SK-N-SH (cell line): ENCODE measurements at regions not wholly inside any gene's neighbourhood (a gene's known extent, or its start where the extent isn't known, plus 50 kb on each side); places are given as distances from the start of the nearest gene placed in this dataset.

Experiments
- CTCF ChIP-seq: fragments of 200-600 bp; sonication (generic); IDR thresholded peaks from 2 replicates; pipeline ENCODE4 v1.6.1; 2017; ENCODE audit warnings: antibody characterized with exemption, mild to moderate bottlenecking, moderate library complexity
- EP300 ChIP-seq, 2 experiments: IDR thresholded peaks; 2 replicates each; pipeline versions ENCODE4 v1.4.0 to v1.6.1; 2012; ENCODE audit warnings: borderline replicate concordance in 1 of 2, low read depth in 1 of 2, low read length in 1 of 2
- EZH2phosphoT487 ChIP-seq: fragments of 200-600 bp; sonication (generic); IDR thresholded peaks from 2 replicates; pipeline ENCODE4 v1.6.1; 2017; ENCODE audit warnings: low read depth, mixed run types, mild to moderate bottlenecking, antibody characterized with exemption, moderate library complexity, borderline replicate concordance
- FOXM1 ChIP-seq: IDR thresholded peaks from 2 replicates; pipeline ENCODE4 v1.4.0; 2012; ENCODE audit warnings: low read depth, mild to moderate bottlenecking
- JUND ChIP-seq: IDR thresholded peaks from 2 replicates; pipeline ENCODE4 v1.4.0; 2012
- POLR2AphosphoS5 ChIP-seq: IDR thresholded peaks from 2 replicates; pipeline ENCODE4 v1.6.1; 2012; ENCODE audit warnings: low read depth, low read length
- RAD21 ChIP-seq: IDR thresholded peaks from 2 replicates; pipeline ENCODE4 v1.6.1; 2012; ENCODE audit warnings: mild to moderate bottlenecking, low read length
- YY1 ChIP-seq: IDR thresholded peaks from 2 replicates; pipeline ENCODE4 v1.4.0; 2012; ENCODE audit warnings: low read depth, mild to moderate bottlenecking
- TF ChIP-seq, protein P1 (sequence below): IDR thresholded peaks from 2 replicates; pipeline ENCODE4 v1.4.0; 2012; ENCODE audit warnings: low read depth, borderline replicate concordance

DNA sequence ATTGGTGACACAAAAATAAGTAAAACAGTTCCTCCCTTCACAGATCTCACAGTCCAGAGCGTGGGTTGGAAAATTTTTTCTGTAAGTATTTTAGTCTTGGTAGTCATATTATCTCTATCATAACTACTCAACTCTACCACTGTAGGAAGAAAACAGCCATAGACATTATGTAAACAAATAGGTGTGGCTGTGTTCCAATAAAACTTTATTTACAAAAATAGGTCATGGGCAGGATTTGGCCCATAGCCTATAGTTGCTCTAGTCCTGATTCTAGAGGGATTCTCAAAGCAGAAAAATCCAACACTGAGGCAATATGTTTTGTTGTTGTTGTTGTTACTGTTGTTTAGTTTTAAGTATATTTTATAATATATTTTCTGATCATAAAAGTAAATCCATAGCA is 206.1 kb upstream of the GADL1 start:
- TF ChIP-seq FOXM1, result no peak
- no peak for TF ChIP-seq RAD21
- no peak for TF ChIP-seq CTCF
- TF ChIP-seq, protein P1, sequence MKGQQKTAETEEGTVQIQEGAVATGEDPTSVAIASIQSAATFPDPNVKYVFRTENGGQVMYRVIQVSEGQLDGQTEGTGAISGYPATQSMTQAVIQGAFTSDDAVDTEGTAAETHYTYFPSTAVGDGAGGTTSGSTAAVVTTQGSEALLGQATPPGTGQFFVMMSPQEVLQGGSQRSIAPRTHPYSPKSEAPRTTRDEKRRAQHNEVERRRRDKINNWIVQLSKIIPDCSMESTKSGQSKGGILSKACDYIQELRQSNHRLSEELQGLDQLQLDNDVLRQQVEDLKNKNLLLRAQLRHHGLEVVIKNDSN, result no peak
- no peak for TF ChIP-seq EP300 (IDR thresholded peaks at IDR 0.05; ENCODE audit: borderline replicate concordance in 1 of 2, low read depth in 1 of 2, low read length in 1 of 2)
- no peak for TF ChIP-seq POLR2AphosphoS5
- no peak for TF ChIP-seq JUND
- TF ChIP-seq YY1, result no peak
- no peak for TF ChIP-seq EZH2phosphoT487
